IMR-90 (cell line): ENCODE measurements at regions not wholly inside any gene's neighbourhood (a gene's known extent, or its start where the extent isn't known, plus 50 kb on each side); places are given as distances from the start of the nearest gene placed in this dataset.

ENCODE experiments used
- ATAC-seq: fragments of 200-7000 bp; cut with Tn5 transposase; 2 replicates; pipeline ENCODE4 v1.9.1; 2020; ENCODE audit warnings: low read depth, mild to moderate bottlenecking, moderate library complexity
- BruUV-seq: library from RNA; stranded (reverse); fragments of 400-500 nt; replicated peaks from 2 replicates; lab custom pipeline; 2021; lab: Mats Ljungman, UMichigan
- CTCF ChIA-PET: fragments of 300-600 bp; formaldehyde crosslinking; extraction: SDS; loops from one replicate; lab custom pipeline; 2021; ENCODE audit warnings: antibody characterized with exemption; lab: Yijun Ruan, JAX
- POLR2A ChIA-PET: fragments of 300-600 bp; sonication (Branson Sonifier 250); formaldehyde crosslinking; loops from one replicate; lab custom pipeline; 2022; ENCODE audit warnings: antibody characterized with exemption; ENCODE audit not compliant: unreplicated experiment; lab: Charles Lee
- DNase-seq: peaks from one replicate; pipeline ENCODE4 v3.0.0; 2013
- H2AFZ ChIP-seq: replicated peaks from 2 replicates; pipeline ENCODE3; 2013; ENCODE audit warnings: low read length, mild to moderate bottlenecking; ENCODE audit not compliant: poor library complexity
- H2AK5ac ChIP-seq: 2 replicates; pipeline ENCODE4 v1.6.1; 2013; ENCODE audit warnings: low read depth, low read length, inconsistent platforms
- H2AK9ac ChIP-seq: replicated peaks from 2 replicates; pipeline ENCODE3; 2013; ENCODE audit warnings: mild to moderate bottlenecking, low read depth, low read length, moderate library complexity; ENCODE audit not compliant: poor library complexity
- H2BK120ac ChIP-seq: 2 replicates; pipeline ENCODE4 v1.6.1; 2013; ENCODE audit warnings: low read depth, low read length, inconsistent platforms
- H2BK15ac ChIP-seq: 3 replicates; pipeline ENCODE4 v1.6.1; 2013; ENCODE audit warnings: low read depth, low read length, inconsistent platforms
- H2BK20ac ChIP-seq: 2 replicates; pipeline ENCODE4 v1.6.1; 2013; ENCODE audit warnings: low read depth, mild to moderate bottlenecking, inconsistent platforms, low read length, moderate library complexity
- H2BK5ac ChIP-seq: 2 replicates; pipeline ENCODE4 v1.6.1; 2013; ENCODE audit warnings: mild to moderate bottlenecking, low read depth, low read length, inconsistent platforms; ENCODE audit not compliant: poor library complexity, severe bottlenecking
- H3K14ac ChIP-seq: replicated peaks from 2 replicates; pipeline ENCODE4 v1.6.1; 2013; ENCODE audit warnings: low read depth, low read length, inconsistent platforms
- H3K18ac ChIP-seq: 2 replicates; pipeline ENCODE4 v1.6.1; 2013; ENCODE audit warnings: low read depth, low read length, control low read depth
- H3K23ac ChIP-seq: 2 replicates; pipeline ENCODE4 v1.6.1; 2013; ENCODE audit warnings: low read depth, low read length, inconsistent platforms
- H3K27ac ChIP-seq: 2 replicates; pipeline ENCODE4 v1.5.1; 2013; ENCODE audit warnings: mild to moderate bottlenecking, control low read depth, low read length; ENCODE audit not compliant: insufficient read depth
- H3K27me3 ChIP-seq: 2 replicates; pipeline ENCODE4 v1.6.1; 2013; ENCODE audit warnings: low read length; ENCODE audit not compliant: control insufficient read depth, insufficient read depth
- H3K36me3 ChIP-seq: 2 replicates; pipeline ENCODE4 v1.6.1; 2013; ENCODE audit warnings: low read length, mixed read lengths; ENCODE audit not compliant: control insufficient read depth, insufficient read depth
- H3K4ac ChIP-seq: 2 replicates; pipeline ENCODE4 v1.6.1; 2013; ENCODE audit warnings: low read depth, low read length, inconsistent platforms
- H3K4me1 ChIP-seq: 2 replicates; pipeline ENCODE4 v1.6.1; 2013; ENCODE audit warnings: low read length, mixed read lengths; ENCODE audit not compliant: control insufficient read depth, insufficient read depth
- H3K4me2 ChIP-seq: 2 replicates; pipeline ENCODE4 v1.6.1; 2013; ENCODE audit warnings: low read depth, mild to moderate bottlenecking, control low read depth, low read length, moderate library complexity
- H3K4me3 ChIP-seq: 2 replicates; pipeline ENCODE4 v1.5.1; 2013; ENCODE audit warnings: low read depth, mild to moderate bottlenecking, control low read depth, low read length, moderate library complexity; ENCODE audit not compliant: insufficient read depth
- H3K56ac ChIP-seq: 2 replicates; pipeline ENCODE4 v1.6.1; 2013; ENCODE audit warnings: low read length, inconsistent platforms; ENCODE audit not compliant: insufficient read depth; ENCODE audit errors: extremely low read depth
- H3K79me1 ChIP-seq, 2 experiments: 2 replicates each; pipeline ENCODE4 v1.6.1; 2013; ENCODE audit warnings: low read length in 2 of 2, inconsistent platforms in 1 of 2, low read depth in 1 of 2
- H3K9ac ChIP-seq: 2 replicates; pipeline ENCODE4 v1.6.1; 2013; ENCODE audit warnings: low read depth, low read length, control low read depth
- H3K9me1 ChIP-seq: 2 replicates; pipeline ENCODE4 v1.6.1; 2013; ENCODE audit warnings: low read length, inconsistent platforms; ENCODE audit not compliant: insufficient read depth
- H3K9me3 ChIP-seq: 2 replicates; pipeline ENCODE4 v1.6.1; 2013; ENCODE audit warnings: low read length; ENCODE audit not compliant: control insufficient read depth, insufficient read depth
- H4K20me1 ChIP-seq: 2 replicates; pipeline ENCODE4 v1.6.1; 2013; ENCODE audit warnings: low read length, inconsistent platforms; ENCODE audit not compliant: insufficient read depth
- H4K5ac ChIP-seq: 2 replicates; pipeline ENCODE4 v1.6.1; 2013; ENCODE audit warnings: mild to moderate bottlenecking, low read depth, low read length, control low read depth
- H4K8ac ChIP-seq, 2 experiments: 2 replicates each; pipeline ENCODE4 v1.6.1; 2013; ENCODE audit warnings: low read depth in 2 of 2, low read length in 2 of 2, control low read depth in 1 of 2, inconsistent platforms in 1 of 2
- H4K91ac ChIP-seq: 2 replicates; pipeline ENCODE4 v1.6.1; 2013; ENCODE audit warnings: low read depth, low read length, inconsistent platforms; ENCODE audit not compliant: insufficient read depth
- BHLHE40 ChIP-seq: fragments of 150-350 bp; IDR thresholded peaks from 2 replicates; pipeline ENCODE4 v1.6.1; 2016; ENCODE audit warnings: mild to moderate bottlenecking, low read depth, low read length
- MAFK ChIP-seq: IDR thresholded peaks from 2 replicates; pipeline ENCODE4 v1.6.1; 2012; ENCODE audit warnings: low read depth, low read length, improper control_type of control experiment
- WGBS, 2 experiments: methylation state at CpG; one replicate each; pipeline versions ENCODE4 v1.1.5 to v1.1.7; 2013; ENCODE audit warnings: missing lambda C conversion rate in 2 of 2; ENCODE audit not compliant: insufficient read length in 1 of 2; ENCODE audit errors: extremely low coverage in 2 of 2; 5-methylcytosine and 5-hydroxymethylcytosine counted together
- dilution Hi-C: fragments of 300-500 bp; cut with HindIII; formaldehyde crosslinking; loops from one replicate; pipeline ENCODE4 v1.14.3; 2018; ENCODE audit warnings: low sequenced_read_pairs; ENCODE audit not compliant: unreplicated experiment
- in situ Hi-C: fragments of 300-500 bp; cut with MboI; formaldehyde crosslinking; loops from 3 replicates; pipeline ENCODE4 v1.14.3; 2019; ENCODE audit warnings: low sequenced_read_pairs, inconsistent platforms, mixed read lengths
- intact Hi-C: fragments of 100-400 bp; cut with micrococcal nuclease; formaldehyde crosslinking; loops from 2 replicates; pipeline ENCODE4 v1.10.0; 2022
- TF ChIP-seq, protein P1 (sequence below): fragments of 150-350 bp; IDR thresholded peaks from 2 replicates; pipeline ENCODE4 v1.6.1; 2016; ENCODE audit warnings: low read depth, mild to moderate bottlenecking, low read length, moderate library complexity, borderline replicate concordance

DNA sequence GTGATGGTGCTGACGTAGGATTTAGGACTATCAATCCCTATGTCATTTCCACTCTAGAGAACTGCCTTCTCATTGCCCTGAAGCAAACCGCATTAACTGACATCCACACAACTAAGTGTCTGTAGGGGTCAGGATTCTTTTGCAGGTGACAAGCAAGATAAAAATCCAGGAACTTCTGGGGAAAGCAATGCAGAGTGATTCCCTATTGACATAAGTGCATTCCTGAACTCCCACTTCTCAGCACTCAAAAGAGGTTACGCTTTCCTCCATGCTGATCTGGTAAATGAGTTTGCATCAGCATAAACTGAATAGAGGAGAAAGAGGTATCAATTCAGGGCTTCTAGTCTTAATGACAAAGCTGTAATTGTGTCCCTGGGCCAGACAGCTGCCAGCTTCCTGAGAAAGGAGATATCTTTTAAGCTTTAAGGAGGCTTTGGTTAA, 224.6 kb upstream of the ISX start:
- ChIA-PET POLR2A (no interaction called here), CTCF (no interaction called here)
- H3K27ac ChIP-seq: no peak overlapping the region

More for the DNA sequence above, 224.6 kb upstream of the ISX start:
- no TSS peak for BruUV-seq
- no peak for ATAC-seq
- H2BK15ac ChIP-seq: no peak overlapping the region
- H3K4me2 ChIP-seq: no peak overlapping the region
- no peak overlapping the region for H2AK5ac ChIP-seq
- no peak overlapping the region for H2AFZ ChIP-seq
- no peaks in the 10 kb centered on the region for H4K20me1 ChIP-seq
- H3K23ac ChIP-seq: no peak overlapping the region
- no peak overlapping the region for H3K4me3 ChIP-seq
- H2BK5ac ChIP-seq: no peak overlapping the region
- no peak overlapping the region for H4K8ac ChIP-seq
- no peaks in the 10 kb centered on the region for H3K79me1 ChIP-seq
- H2BK20ac ChIP-seq: no peak overlapping the region
- H4K91ac ChIP-seq: no peak overlapping the region
- peaks cover 9% of the 10 kb centered on the region for H3K9me3 ChIP-seq
- no peaks in the 10 kb centered on the region for H3K9me1 ChIP-seq
- H3K4ac ChIP-seq: no peak overlapping the region
- H3K18ac ChIP-seq: no peak overlapping the region
- H3K36me3 ChIP-seq: no peaks in the 10 kb centered on the region
- no peak for DNase-seq
- no peak overlapping the region for H3K14ac ChIP-seq
- WGBS, 2 experiments: no CpG with 5 or more reads among the region's 3 CpGs
- no peak overlapping the region for H3K9ac ChIP-seq
- H4K5ac ChIP-seq: no peak overlapping the region
- dilution Hi-C loops (no loop called here), intact Hi-C loops (no loop called here), in situ Hi-C loops (no loop called here)
- no peaks in the 10 kb centered on the region for H3K27me3 ChIP-seq
- no peak overlapping the region for H2BK120ac ChIP-seq
- no peak overlapping the region for H2AK9ac ChIP-seq
- no peaks in the 10 kb centered on the region for H3K4me1 ChIP-seq
- H3K56ac ChIP-seq: no peak overlapping the region
- TF ChIP-seq, protein P1, sequence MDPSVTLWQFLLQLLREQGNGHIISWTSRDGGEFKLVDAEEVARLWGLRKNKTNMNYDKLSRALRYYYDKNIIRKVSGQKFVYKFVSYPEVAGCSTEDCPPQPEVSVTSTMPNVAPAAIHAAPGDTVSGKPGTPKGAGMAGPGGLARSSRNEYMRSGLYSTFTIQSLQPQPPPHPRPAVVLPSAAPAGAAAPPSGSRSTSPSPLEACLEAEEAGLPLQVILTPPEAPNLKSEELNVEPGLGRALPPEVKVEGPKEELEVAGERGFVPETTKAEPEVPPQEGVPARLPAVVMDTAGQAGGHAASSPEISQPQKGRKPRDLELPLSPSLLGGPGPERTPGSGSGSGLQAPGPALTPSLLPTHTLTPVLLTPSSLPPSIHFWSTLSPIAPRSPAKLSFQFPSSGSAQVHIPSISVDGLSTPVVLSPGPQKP: no peak
- TF ChIP-seq MAFK (no peak), BHLHE40 (no peak)
